NT2/D1 (cell line): ENCODE measurements at regions not wholly inside any gene's neighbourhood (a gene's known extent, or its start where the extent isn't known, plus 50 kb on each side); places are given as distances from the start of the nearest gene placed in this dataset.

Experiments used
- SUZ12 ChIP-seq: IDR thresholded peaks from 2 replicates; pipeline ENCODE4 v1.6.1; 2011; ENCODE audit not compliant: insufficient read length, insufficient read depth; ENCODE audit errors: extremely low read depth
- YY1 ChIP-seq: IDR thresholded peaks from 2 replicates; pipeline ENCODE4 v1.6.1; 2011; ENCODE audit not compliant: insufficient read length, insufficient read depth
- ZNF274 ChIP-seq: IDR thresholded peaks from 2 replicates; pipeline ENCODE4 v1.6.1; 2011; ENCODE audit warnings: mild to moderate bottlenecking, low read depth, low read length

DNA sequence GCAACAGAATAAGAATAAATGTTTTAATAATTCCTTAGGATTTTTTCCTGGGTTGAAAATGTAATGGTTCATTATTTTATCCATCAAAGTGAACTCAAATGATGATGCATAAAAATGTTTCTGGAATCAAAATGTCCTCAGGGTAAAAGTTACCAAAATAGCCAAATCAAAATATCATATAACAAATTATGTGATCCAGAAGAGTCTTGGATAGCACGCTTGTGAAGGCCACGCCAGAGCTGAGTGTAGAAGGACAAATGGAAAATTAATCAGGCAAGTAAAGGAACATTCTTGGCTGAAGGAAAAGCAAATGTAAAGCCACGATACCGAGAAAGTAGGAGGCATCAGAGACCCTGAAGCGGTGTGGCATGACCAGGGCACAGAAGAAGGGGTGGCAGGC, 169.2 kb downstream of the CAPZA3 start:
- TF ChIP-seq YY1 (no peak), ZNF274 (no peak), SUZ12 (no peak)
